HG02840 (cell line): ENCODE measurements at regions not wholly inside any gene's neighbourhood (a gene's known extent, or its start where the extent isn't known, plus 50 kb on each side); places are given as distances from the start of the nearest gene placed in this dataset.
A peak's percentile ranks its signal among the peaks of the same experiment; 100 is the strongest.
"Not testable (repeated sequence)": the region's sequence is repeated elsewhere in the genome, so short reads cannot be mapped to it uniquely, and the experiment has no call there.

Experiments
- ATAC-seq: cut with Tn5 transposase; IDR thresholded peaks from one replicate; pipeline ENCODE4 v1.9.1; 2021; ENCODE audit warnings: mild to moderate bottlenecking, moderate library complexity, moderate number of reproducible peaks; ENCODE audit not compliant: unreplicated experiment, low FRiP score

- no peak for ATAC-seq
Observed at GRCh38 chr2:142758973-142759372, 118.5 kb upstream of the KYNU start.

GRCh38 chr2:142757111-142757510 lies 120.4 kb upstream of the KYNU start:
- ATAC-seq = no peak

- no peak for ATAC-seq
Observed at GRCh38 chr2:142756430-142756829, 121.0 kb upstream of the KYNU start.

GRCh38 chr2:142755191-142755590 lies 122.3 kb upstream of the KYNU start:
- no peak for ATAC-seq

- no peak for ATAC-seq
Observed at GRCh38 chr2:142754182-142754581, 123.3 kb upstream of the KYNU start.

- ATAC-seq = no peak
Observed at GRCh38 chr2:142750858-142751257, 126.6 kb upstream of the KYNU start.

DNA sequence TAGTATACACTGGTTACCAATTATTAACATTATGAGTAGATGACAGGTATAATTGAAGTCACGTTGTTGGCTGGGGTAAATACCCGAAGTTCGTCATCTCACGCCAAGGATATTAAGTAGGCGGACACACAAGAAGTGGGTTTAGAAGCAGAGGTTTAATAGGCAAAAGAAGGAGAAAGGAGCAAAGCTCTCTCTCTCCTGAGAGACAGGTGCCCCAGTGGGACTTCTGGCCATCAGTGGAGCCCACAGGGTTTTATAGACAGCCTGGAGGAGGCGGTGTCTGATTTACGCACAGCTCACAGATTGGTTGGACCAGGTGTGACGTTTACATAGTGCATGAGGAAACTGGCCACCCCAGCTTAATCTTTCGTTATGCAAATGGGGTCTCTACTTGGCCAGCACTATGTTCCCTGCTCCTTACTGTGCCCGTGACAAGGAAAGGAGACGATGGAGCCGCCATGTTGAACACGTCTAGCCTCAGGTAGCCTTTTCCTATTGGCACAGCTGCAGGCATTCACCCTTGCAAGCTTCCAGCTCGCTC lies 128.8 kb upstream of the KYNU start:
- ATAC-seq = no peak

DNA sequence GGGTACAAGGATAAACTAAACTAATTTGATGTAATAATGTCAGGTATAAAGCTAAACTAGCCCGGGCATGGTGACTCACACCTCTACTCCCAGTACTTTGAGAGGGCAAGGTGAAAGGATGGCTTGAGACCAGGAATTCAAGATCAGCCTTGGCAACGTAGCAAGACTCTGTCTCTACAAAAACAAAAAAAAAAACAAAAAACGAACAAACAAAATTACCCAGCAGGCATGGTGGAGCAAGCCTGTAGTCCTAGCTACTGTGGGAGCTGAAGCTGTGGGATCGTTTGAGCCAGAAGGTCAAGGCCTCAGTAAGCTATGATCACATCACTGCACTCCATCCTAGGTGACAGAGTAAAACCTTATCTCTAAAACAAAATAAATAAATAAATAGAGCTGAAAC lies 131.8 kb upstream of the KYNU start:
- no peak for ATAC-seq

DNA sequence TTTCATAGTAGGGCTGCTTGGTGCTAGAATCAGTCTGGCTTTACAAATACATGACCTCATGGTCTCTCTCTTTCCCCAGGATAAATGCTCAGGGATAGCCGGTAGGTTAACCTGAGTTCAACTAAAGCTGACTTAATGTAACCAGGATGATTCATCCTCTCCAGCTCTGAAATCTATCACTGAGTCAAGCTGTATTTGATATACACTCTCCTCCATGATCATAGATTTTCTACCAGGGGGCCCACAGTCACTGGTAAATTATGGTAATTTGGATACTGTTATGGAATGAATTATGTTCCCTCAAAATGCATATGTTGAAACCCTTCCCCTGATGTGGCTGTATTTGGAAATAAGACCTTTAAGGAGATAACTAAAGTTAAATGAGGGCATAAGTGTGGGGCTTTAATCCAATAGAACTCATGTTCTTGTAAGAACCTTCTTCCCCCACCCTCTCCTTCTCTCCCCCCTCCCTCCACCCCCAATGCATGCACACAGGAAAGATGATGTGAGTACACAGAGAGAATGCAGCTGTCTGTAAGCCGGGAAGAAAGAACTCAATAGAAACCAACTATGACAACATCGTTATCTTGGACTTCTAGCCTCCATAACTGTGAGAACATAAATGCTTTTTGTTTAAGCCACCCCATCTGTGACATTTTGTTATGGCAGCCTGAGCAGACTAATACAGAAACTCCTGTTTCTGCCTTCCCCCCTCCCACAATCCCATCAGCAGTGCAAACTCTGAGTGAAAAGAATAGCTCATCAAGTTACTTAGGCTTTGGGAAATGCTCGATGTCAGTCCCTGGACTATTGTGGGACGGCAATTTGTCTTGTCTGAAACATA lies 134.9 kb upstream of the KYNU start:
- ATAC-seq = no peak

DNA sequence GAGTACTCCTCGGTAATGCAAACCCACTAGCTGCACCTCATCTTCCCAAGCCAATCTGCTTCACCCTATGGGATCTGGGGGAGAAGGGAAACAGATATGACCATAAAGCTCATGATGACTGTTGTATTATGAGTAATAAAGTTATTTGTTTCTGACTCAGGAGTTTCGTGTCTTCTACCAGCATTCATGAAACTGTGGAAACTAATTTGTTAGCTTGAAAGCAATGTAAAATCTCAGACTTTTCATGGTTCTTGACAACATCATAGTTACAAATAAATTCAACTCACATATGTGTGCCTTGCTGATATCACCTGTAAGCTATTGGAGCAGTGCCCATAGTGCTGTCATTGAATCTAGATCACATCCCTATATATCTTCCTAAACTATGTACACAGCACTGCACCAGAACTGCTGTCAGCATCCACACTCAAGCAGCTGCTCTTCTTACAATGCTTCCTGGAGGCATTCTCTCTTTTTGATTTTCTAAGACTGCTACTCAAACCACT lies 135.6 kb upstream of the KYNU start:
- ATAC-seq = peak; percentile 69

- no peak for ATAC-seq
Observed at GRCh38 chr2:142734770-142735169, 142.7 kb upstream of the KYNU start.

GRCh38 chr2:142734231-142734630 lies 143.2 kb upstream of the KYNU start:
- ATAC-seq = no peak

- ATAC-seq = not testable (repeated sequence)
Observed at GRCh38 chr2:142729814-142730213, 147.7 kb upstream of the KYNU start.

- not testable (repeated sequence) for ATAC-seq
Observed at GRCh38 chr2:142727821-142728478, 149.5 kb upstream of the KYNU start.

GRCh38 chr2:142725386-142725785 lies 152.1 kb upstream of the KYNU start:
- no peak for ATAC-seq

DNA sequence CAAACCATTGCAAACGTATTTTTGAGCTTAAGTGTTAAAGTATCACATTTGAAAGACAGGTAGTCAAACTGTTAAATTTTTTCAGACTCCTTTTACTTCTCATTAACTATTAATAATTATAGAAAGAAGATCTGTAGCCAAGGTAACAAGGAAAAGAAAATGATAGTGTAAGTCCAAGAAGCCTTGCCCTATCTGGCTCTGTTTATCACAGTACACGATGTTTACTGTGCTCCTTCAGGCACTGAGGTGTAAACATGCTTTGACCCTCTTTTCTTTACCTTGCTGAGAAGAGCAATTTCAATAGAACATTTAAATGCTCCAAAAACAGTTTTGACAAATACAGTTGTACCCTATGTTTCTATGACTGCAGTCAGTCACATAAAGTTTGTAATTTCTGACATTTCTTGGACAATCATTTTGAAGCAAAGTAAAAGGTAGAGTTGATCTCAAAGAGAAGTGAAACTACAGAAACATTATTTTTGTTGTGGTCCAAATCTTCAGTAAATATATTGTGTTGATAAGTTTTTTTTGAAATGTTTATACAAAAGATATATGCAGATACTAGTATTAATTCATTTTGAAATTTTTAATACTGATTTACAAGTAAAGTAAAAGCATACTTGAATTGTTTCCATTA lies 152.6 kb upstream of the KYNU start:
- ATAC-seq = no peak

- no peak for ATAC-seq
Observed at GRCh38 chr2:142724186-142724585, 153.3 kb upstream of the KYNU start.

GRCh38 chr2:142723236-142723635 lies 154.2 kb upstream of the KYNU start:
- no peak for ATAC-seq

DNA sequence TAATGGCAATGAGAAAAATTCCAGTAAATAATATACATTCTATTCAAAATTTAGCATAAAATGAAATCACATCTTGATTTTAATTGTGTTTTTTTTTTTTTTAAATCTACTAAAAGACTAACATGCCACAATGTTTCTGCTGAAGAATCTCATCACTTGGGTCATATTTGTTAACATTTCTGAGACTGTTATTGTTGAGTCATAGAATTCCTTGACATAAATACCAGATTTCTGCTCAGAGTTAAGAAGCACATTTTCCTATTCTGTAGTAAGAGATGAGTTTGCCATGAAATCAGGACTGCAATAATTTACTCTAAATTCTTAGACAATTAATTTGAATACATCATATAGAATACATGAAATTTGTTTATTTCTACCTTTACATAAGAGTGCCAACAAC lies 154.9 kb upstream of the KYNU start:
- ATAC-seq = no peak

DNA sequence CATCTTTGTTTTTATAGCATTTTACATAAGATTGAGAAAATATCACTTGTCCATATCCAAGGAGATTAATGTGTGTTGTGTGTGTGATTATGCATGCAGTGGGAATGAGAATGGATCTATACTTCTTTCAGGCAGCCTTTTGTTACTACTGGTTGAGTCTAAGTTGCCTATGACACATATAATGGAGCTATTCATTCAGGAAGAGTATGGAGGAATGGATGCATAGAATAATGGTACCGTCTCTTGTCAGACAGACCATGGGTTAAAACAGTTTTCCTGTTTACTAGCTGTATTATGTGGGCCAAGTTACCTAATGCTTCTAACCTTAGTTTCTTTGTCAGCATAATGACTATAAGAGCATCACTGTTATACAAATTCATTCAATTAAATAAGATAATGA lies 155.4 kb upstream of the KYNU start:
- no peak for ATAC-seq

DNA sequence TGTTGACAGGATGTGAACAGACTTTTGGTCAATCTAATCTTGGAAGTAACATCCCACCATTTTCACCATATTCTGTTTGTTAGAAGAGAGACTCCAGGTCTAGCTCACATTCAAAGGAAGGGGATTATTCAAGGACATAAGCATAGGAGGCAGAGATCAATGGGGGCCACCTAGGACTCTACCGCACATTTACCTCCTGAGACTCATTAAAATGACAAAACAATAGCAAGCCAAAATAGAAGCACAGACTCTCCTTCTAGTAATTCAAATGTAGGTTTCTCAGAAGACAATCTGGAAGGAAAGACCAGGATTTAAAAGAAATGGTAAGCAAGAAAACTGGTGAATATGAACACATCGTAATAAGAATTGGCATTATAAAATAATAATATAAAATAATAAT lies 156.4 kb upstream of the KYNU start:
- no peak for ATAC-seq
